ENCODE measurements at regions not wholly inside any gene's neighbourhood (a gene's known extent, or its start where the extent isn't known, plus 50 kb on each side); places are given as distances from the start of the nearest gene placed in this dataset.

DNA sequence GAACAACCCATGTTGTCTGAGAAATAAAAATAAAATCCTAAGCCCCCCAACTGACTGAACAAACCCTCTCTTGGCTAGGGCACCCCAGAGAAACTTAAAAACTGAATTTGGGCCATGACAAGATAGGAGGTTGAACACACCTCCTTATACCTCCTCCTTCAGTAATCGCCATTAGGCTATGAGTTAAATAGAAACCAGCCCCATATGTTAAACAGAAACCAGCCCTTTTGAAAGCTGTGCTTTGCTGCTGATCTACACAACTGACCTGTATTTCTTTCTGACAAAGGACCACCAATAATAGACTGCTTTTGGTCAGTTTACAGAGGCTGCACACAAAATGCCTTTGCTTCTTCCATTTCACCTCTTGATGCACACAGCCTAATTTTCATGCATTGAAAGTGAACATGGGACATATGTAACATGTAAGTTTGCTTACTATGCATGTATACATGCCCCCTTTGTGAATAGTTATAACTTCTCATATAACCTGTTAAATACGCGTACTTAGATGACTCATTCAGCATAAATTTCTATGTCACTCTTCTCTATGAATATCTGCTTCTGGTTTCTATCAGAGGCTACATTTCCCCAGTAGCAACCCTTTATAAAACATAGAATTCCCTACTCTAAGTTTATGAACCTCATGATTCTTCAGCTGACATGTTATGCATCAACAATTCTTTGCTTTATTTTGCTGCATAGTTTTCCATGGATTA, 462.9 kb downstream of the COL12A1 start:
- WGBS (ENCODE audit: insufficient coverage, low coverage, missing lambda C conversion rate), result 9% methylated on average over 3 of the region's 3 CpGs
- Histone ChIP-seq H3K36me3 (ENCODE audit: control insufficient read depth, insufficient read depth, low read length) (no peaks in the 10 kb centered on the region), H3K4me3 (no peak overlapping the region), H3K9me1 (ENCODE audit: control insufficient read depth, insufficient read depth, low read length) (no peaks in the 10 kb centered on the region), H4K20me1 (replicated peaks; ENCODE audit: control insufficient read depth, insufficient read depth, low read length) (no peaks in the 10 kb centered on the region), H3K4me2 (ENCODE audit: insufficient read depth, low read length) (no peak overlapping the region), H3K79me2 (ENCODE audit: control insufficient read depth, insufficient read depth, low read length) (no peaks in the 10 kb centered on the region), H3K4me1 (replicated peaks in 1 of 2; ENCODE audit: control insufficient read depth in 2 of 2, insufficient read depth in 2 of 2, low read length in 2 of 2) (no peaks in the 10 kb centered on the region), H2AFZ (ENCODE audit: low read depth, low read length) (no peak overlapping the region), H3K27me3 (ENCODE audit: control insufficient read depth in 2 of 2, insufficient read depth in 2 of 2, low read length in 2 of 2) (no peaks in the 10 kb centered on the region), H3K27ac (ENCODE audit: extremely low read depth, low read depth, low read length) (no peak overlapping the region), H3K9me3 (replicated peaks; ENCODE audit: control insufficient read depth, insufficient read depth, low read depth, low read length) (no peaks in the 10 kb centered on the region), H3K9ac (ENCODE audit: insufficient read depth in 1 of 2, low read depth in 2 of 2, low read length in 2 of 2) (no peak overlapping the region)
- POLR2A ChIA-PET, result no interaction called here
- no TSS peak for BruUV-seq (replicated peaks)
- CTCF ChIA-PET (ENCODE audit: low intra/inter-chr PET ratio), result no interaction called here
- FAIRE-seq (no peak), DNase-seq (ENCODE audit: extremely low read depth in 1 of 4, low spot score in 3 of 4) (no peak), ATAC-seq (no peak)
- intact Hi-C loops (cut with micrococcal nuclease) (no loop called here), in situ Hi-C loops (cut with MboI) (no loop called here)
- no peak for TF ChIP-seq RFX1 (IDR thresholded peaks at IDR 0.05)
- TF ChIP-seq, protein P1, sequence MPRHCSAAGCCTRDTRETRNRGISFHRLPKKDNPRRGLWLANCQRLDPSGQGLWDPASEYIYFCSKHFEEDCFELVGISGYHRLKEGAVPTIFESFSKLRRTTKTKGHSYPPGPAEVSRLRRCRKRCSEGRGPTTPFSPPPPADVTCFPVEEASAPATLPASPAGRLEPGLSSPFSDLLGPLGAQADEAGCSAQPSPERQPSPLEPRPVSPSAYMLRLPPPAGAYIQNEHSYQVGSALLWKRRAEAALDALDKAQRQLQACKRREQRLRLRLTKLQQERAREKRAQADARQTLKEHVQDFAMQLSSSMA (CRISPR knock-in tag; IDR thresholded peaks at IDR 0.05), result no peak
- TF ChIP-seq CBX1 (IDR thresholded peaks at IDR 0.05; ENCODE audit: low read depth), result no peak
- TF ChIP-seq HNRNPH1 (optimal IDR thresholded peaks at IDR 0.05; ENCODE audit: low read depth, low read length), result no peak
- no peak for TF ChIP-seq IRF2 (CRISPR knock-in tag; IDR thresholded peaks at IDR 0.05)

DNA sequence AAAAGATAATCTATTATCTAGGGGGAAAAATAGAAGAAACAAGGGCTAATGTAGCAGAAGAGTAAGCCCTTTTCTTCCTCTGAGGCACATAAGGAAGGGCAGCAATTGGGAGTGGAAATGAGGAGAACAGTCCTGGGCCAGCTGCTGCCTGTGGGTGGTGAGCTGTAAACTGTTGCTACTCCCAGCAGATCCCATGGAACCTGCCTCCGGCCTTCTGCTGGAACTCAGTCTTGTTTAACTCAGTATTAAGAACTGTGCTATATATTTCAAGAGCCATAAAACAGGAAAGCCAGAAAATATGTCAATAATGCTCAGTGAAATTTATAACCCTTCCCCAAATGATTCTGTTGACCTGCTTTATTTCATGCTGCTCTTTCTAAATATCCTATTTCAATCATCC, 464.2 kb downstream of the COL12A1 start:
- POLR2A ChIA-PET, result no interaction called here
- Histone ChIP-seq H4K20me1 (replicated peaks; ENCODE audit: control insufficient read depth, insufficient read depth, low read length) (no peaks in the 10 kb centered on the region), H3K9me1 (ENCODE audit: control insufficient read depth, insufficient read depth, low read length) (no peaks in the 10 kb centered on the region), H3K27me3 (ENCODE audit: control insufficient read depth in 2 of 2, insufficient read depth in 2 of 2, low read length in 2 of 2) (no peaks in the 10 kb centered on the region), H3K9me3 (replicated peaks; ENCODE audit: control insufficient read depth, insufficient read depth, low read depth, low read length) (no peaks in the 10 kb centered on the region), H3K4me2 (ENCODE audit: insufficient read depth, low read length) (no peak overlapping the region), H3K27ac (ENCODE audit: extremely low read depth, low read depth, low read length) (no peak overlapping the region), H3K4me1 (replicated peaks in 1 of 2; ENCODE audit: control insufficient read depth in 2 of 2, insufficient read depth in 2 of 2, low read length in 2 of 2) (no peaks in the 10 kb centered on the region), H3K4me3 (no peak overlapping the region), H3K79me2 (ENCODE audit: control insufficient read depth, insufficient read depth, low read length) (no peaks in the 10 kb centered on the region), H3K9ac (ENCODE audit: insufficient read depth in 1 of 2, low read depth in 2 of 2, low read length in 2 of 2) (no peak overlapping the region), H3K36me3 (ENCODE audit: control insufficient read depth, insufficient read depth, low read length) (no peaks in the 10 kb centered on the region), H2AFZ (ENCODE audit: low read depth, low read length) (no peak overlapping the region)
- DNase-seq (ENCODE audit: extremely low read depth in 1 of 4, low spot score in 3 of 4) (no peak), ATAC-seq (no peak), FAIRE-seq (no peak)
- WGBS (ENCODE audit: insufficient coverage, low coverage, missing lambda C conversion rate), result 13% methylated on average over 1 of the region's 1 CpG
- intact Hi-C loops (cut with micrococcal nuclease) (no loop called here), in situ Hi-C loops (cut with MboI) (no loop called here)
- TF ChIP-seq, protein P2, sequence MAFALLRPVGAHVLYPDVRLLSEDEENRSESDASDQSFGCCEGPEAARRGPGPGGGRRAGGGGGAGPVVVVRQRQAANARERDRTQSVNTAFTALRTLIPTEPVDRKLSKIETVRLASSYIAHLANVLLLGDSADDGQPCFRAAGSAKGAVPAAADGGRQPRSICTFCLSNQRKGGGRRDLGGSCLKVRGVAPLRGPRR (CRISPR knock-in tag; IDR thresholded peaks at IDR 0.05), result no peak
- TF ChIP-seq FOSL1 (tag; conservative IDR thresholded peaks at IDR 0.05), result no peak
- CTCF ChIA-PET (ENCODE audit: low intra/inter-chr PET ratio), result no interaction called here
- no TSS peak for BruUV-seq (replicated peaks)

Data from K562 (cell line).